ENCODE measurements at regions not wholly inside any gene's neighbourhood (a gene's known extent, or its start where the extent isn't known, plus 50 kb on each side); places are given as distances from the start of the nearest gene placed in this dataset.

GRCh38 chr1:191528275-191528674 is 630.0 kb upstream of the RGS18 start:
- no peaks in the 10 kb centered on the region for H3K9me3 Mint-ChIP-seq
- no peak overlapping the region for H2AK5ac ChIP-seq (ENCODE audit: insufficient read length, low read length)
- no peak overlapping the region for H3K56ac ChIP-seq (ENCODE audit: insufficient read length, low read depth, low read length)
- no peaks in the 10 kb centered on the region for H3K36me3 Mint-ChIP-seq (ENCODE audit: insufficient read depth in 1 of 3, low read depth in 3 of 3)
- no peaks in the 10 kb centered on the region for H3K9me3 ChIP-seq (ENCODE audit: control insufficient read depth, low read depth, low read length)
- no peak overlapping the region for H3K4me3 Mint-ChIP-seq
- no peak overlapping the region for H3K27ac ChIP-seq (ENCODE audit: insufficient read length, low read depth, low read length)
- H3K79me1 ChIP-seq (ENCODE audit: insufficient read depth, low read depth, low read length, poor library complexity, severe bottlenecking) = no peaks in the 10 kb centered on the region
- no peak overlapping the region for H3K4me2 ChIP-seq (ENCODE audit: insufficient read depth, insufficient read length, low read length)
- no peak for TF ChIP-seq CTCF (conservative IDR thresholded peaks at IDR 0.05)
- no peaks in the 10 kb centered on the region for H3K27me3 Mint-ChIP-seq (ENCODE audit: low read depth)
- no peak overlapping the region for H3T11ph ChIP-seq (ENCODE audit: low read length)
- H2BK5ac ChIP-seq (ENCODE audit: insufficient read length, low read length) = no peak overlapping the region
- H3K27me3 ChIP-seq (ENCODE audit: insufficient read depth, low read length) = no peaks in the 10 kb centered on the region
- H4K8ac ChIP-seq (replicated peaks; ENCODE audit: insufficient read length, low read depth, low read length) = no peak overlapping the region
- no peak overlapping the region for H2BK120ac ChIP-seq (ENCODE audit: low read depth, low read length, poor library complexity, severe bottlenecking)
- H2AFZ ChIP-seq (ENCODE audit: low read length) = no peak overlapping the region
- no peak overlapping the region for H4K91ac ChIP-seq (ENCODE audit: insufficient read length, low read depth, low read length)
- H3K79me2 ChIP-seq (ENCODE audit: insufficient read depth, low read length) = no peaks in the 10 kb centered on the region
- H3K18ac ChIP-seq (ENCODE audit: insufficient read length, low read depth, low read length) = no peak overlapping the region
- no peak overlapping the region for H2BK12ac ChIP-seq (ENCODE audit: insufficient read length, low read depth, low read length)
- no peaks in the 10 kb centered on the region for H3K4me1 ChIP-seq (ENCODE audit: insufficient read depth, low read length)
- H4K20me1 ChIP-seq (ENCODE audit: control insufficient read depth, insufficient read depth, insufficient read length) = no peaks in the 10 kb centered on the region
- no peak overlapping the region for H2BK15ac ChIP-seq (ENCODE audit: low read depth, low read length)
- H3K4ac ChIP-seq (ENCODE audit: low read depth, low read length) = no peak overlapping the region
- H3K27ac Mint-ChIP-seq = no peak overlapping the region
- no peak overlapping the region for H3K9ac ChIP-seq (ENCODE audit: extremely low read depth, insufficient read length, low read length)
- no peak overlapping the region for H4K5ac ChIP-seq (ENCODE audit: insufficient read length, low read depth, low read length)
- no CpG with 5 or more reads among the region's 6 CpGs for WGBS (ENCODE audit: extremely low coverage, insufficient read length, low lambda C conversion rate)
- no peak overlapping the region for H2BK20ac ChIP-seq (ENCODE audit: low read depth, low read length, poor library complexity, severe bottlenecking)
- no peaks in the 10 kb centered on the region for H3K23me2 ChIP-seq (ENCODE audit: insufficient read length, low read depth, low read length, poor library complexity, severe bottlenecking)
- no peak overlapping the region for H3K23ac ChIP-seq (ENCODE audit: insufficient read length, low read depth, low read length)
- peaks cover under 1 to 2% of the 10 kb centered on the region in 2 experiments; a peak in 2 of 4 replicates for H3K4me1 Mint-ChIP-seq
- no peak for DNase-seq
- H3K14ac ChIP-seq (ENCODE audit: insufficient read depth, low read length) = no peak overlapping the region
